Peyer's patch (tissue), 4 donors: ENCODE measurements at regions not wholly inside any gene's neighbourhood (a gene's known extent, or its start where the extent isn't known, plus 50 kb on each side); places are given as distances from the start of the nearest gene placed in this dataset.

Experiments used
- DNase-seq, 3 donors: peaks; one replicate each; pipeline ENCODE4 v3.0.0-alpha.2; 2017 to 2019
- H3K27ac ChIP-seq, 4 donors: fragments of 200-600 bp; sonication (generic); one replicate each; pipeline ENCODE4 v1.5.1; 2016 to 2019
- H3K27me3 ChIP-seq, 2 donors: fragments of 200-600 bp; sonication (generic); one replicate each; pipeline ENCODE4 v1.5.1; 2019
- H3K36me3 ChIP-seq, 3 donors: fragments of 200-600 bp; sonication (generic); one replicate each; pipeline ENCODE4 v1.5.1; 2016 to 2019
- H3K4me1 ChIP-seq, 4 donors: fragments of 200-600 bp; sonication (generic); one replicate each; pipeline ENCODE4 v1.5.1; 2016 to 2019
- H3K4me3 ChIP-seq, 4 donors: fragments of 200-600 bp; sonication (generic); 1 replicate in 3 of 4; 2 replicates in 1 of 4; pipeline ENCODE4 v1.5.1; 2016 to 2019; ENCODE audit warnings: mild to moderate bottlenecking in 1 of 4
- H3K9me3 ChIP-seq, 4 donors: fragments of 200-600 bp; sonication (generic); one replicate each; pipeline ENCODE4 v1.5.1; 2016 to 2019; ENCODE audit warnings: mild to moderate bottlenecking in 1 of 4
- CTCF ChIP-seq, 6 experiments: fragments of 450-650 bp in 4 of 6; fragments of 200-600 bp in 2 of 6; sonication (generic) in 1 of 6; IDR thresholded peaks; one replicate each; pipeline ENCODE4 v1.5.1; 2017 to 2019; ENCODE audit warnings: antibody characterized with exemption in 6 of 6, mild to moderate bottlenecking in 3 of 6, moderate library complexity in 1 of 6
- POLR2A ChIP-seq, 2 donors: fragments of 450-650 bp; IDR thresholded peaks; one replicate each; pipeline ENCODE4 v1.5.1; 2017; ENCODE audit warnings: antibody characterized with exemption in 2 of 2, mild to moderate bottlenecking in 2 of 2, moderate library complexity in 2 of 2

- DNase-seq: no peak
- Histone ChIP-seq H3K4me1 (no peaks in the 10 kb centered on the region), H3K27me3 (no peaks in the 10 kb centered on the region), H3K36me3 (no peaks in the 10 kb centered on the region), H3K4me3 (no peak overlapping the region), H3K27ac (no peak overlapping the region), H3K9me3 (no peaks in the 10 kb centered on the region)
- TF ChIP-seq POLR2A (IDR thresholded peaks at IDR 0.05) (no peak), CTCF (IDR thresholded peaks at IDR 0.05) (no peak)
These were observed 350.9 kb downstream of the ZIC1 start for GRCh38 chr3:147760085-147760484.

- Histone ChIP-seq H3K27ac (no peak overlapping the region), H3K4me3 (no peak overlapping the region), H3K9me3 (no peaks in the 10 kb centered on the region), H3K27me3 (no peaks in the 10 kb centered on the region), H3K4me1 (no peaks in the 10 kb centered on the region), H3K36me3 (no peaks in the 10 kb centered on the region)
- TF ChIP-seq POLR2A (IDR thresholded peaks at IDR 0.05): no peak
- DNase-seq: no peak
These were observed 351.8 kb downstream of the ZIC1 start for GRCh38 chr3:147760941-147761340.

- H3K9me3 ChIP-seq: no peaks in the 10 kb centered on the region
- TF ChIP-seq POLR2A (IDR thresholded peaks at IDR 0.05) (no peak), CTCF (IDR thresholded peaks at IDR 0.05) (no peak)
- no peak overlapping the region for H3K4me3 ChIP-seq
- no peak for DNase-seq
- H3K4me1 ChIP-seq: no peaks in the 10 kb centered on the region
- no peaks in the 10 kb centered on the region for H3K36me3 ChIP-seq
- no peaks in the 10 kb centered on the region for H3K27me3 ChIP-seq
- no peak overlapping the region for H3K27ac ChIP-seq
These were observed 364.0 kb downstream of the ZIC1 start for GRCh38 chr3:147773116-147773630.

- Histone ChIP-seq H3K36me3 (no peaks in the 10 kb centered on the region), H3K4me1 (no peaks in the 10 kb centered on the region), H3K4me3 (no peak overlapping the region), H3K9me3 (no peaks in the 10 kb centered on the region), H3K27ac (no peak overlapping the region), H3K27me3 (no peaks in the 10 kb centered on the region)
- TF ChIP-seq POLR2A (IDR thresholded peaks at IDR 0.05) (no peak), CTCF (IDR thresholded peaks at IDR 0.05) (no peak)
- DNase-seq: no peak
These were observed 366.2 kb downstream of the ZIC1 start for GRCh38 chr3:147775411-147775810.

GRCh38 chr3:147775816-147776530, 366.8 kb downstream of the ZIC1 start:
- H3K36me3 ChIP-seq: no peaks in the 10 kb centered on the region
- H3K27ac ChIP-seq: no peak overlapping the region
- TF ChIP-seq CTCF (IDR thresholded peaks at IDR 0.05): no peak
- no peaks in the 10 kb centered on the region for H3K4me1 ChIP-seq
- H3K27me3 ChIP-seq: no peaks in the 10 kb centered on the region
- no peak overlapping the region for H3K4me3 ChIP-seq
- DNase-seq: no peak
- H3K9me3 ChIP-seq: no peaks in the 10 kb centered on the region

GRCh38 chr3:147793841-147794240, 384.7 kb downstream of the ZIC1 start:
- H3K9me3 ChIP-seq: no peaks in the 10 kb centered on the region
- H3K27ac ChIP-seq: no peak overlapping the region
- DNase-seq: no peak
- no peaks in the 10 kb centered on the region for H3K27me3 ChIP-seq
- no peaks in the 10 kb centered on the region for H3K4me1 ChIP-seq
- H3K36me3 ChIP-seq: no peaks in the 10 kb centered on the region
- TF ChIP-seq CTCF (IDR thresholded peaks at IDR 0.05) (no peak), POLR2A (IDR thresholded peaks at IDR 0.05) (no peak)
- H3K4me3 ChIP-seq: no peak overlapping the region
